ENCODE measurements at regions not wholly inside any gene's neighbourhood (a gene's known extent, or its start where the extent isn't known, plus 50 kb on each side); places are given as distances from the start of the nearest gene placed in this dataset.

DNA sequence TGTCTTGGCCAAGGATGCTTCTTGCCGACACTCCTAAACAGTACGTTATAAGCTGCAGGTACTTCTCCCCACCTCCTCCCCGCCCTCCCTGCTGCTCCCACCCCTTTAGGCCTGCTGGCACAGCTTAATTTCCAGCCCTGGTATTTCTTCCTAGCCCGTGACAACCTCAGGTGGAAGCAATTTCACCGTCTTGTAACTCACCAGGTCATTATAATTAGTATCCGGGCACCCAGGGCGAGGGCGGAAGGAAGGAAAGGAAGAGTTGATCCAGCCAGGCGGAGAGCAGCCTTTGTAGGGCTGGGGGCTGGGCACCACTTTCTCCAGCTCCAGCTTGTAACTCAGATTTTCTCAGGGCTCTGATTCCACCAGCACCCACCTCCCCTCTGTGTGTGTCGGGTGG is 153.5 kb upstream of the CSF3R start:
- TF ChIP-seq ZNF8 (CRISPR knock-in tag; IDR thresholded peaks at IDR 0.05): no peak
- TF ChIP-seq, protein P1, sequence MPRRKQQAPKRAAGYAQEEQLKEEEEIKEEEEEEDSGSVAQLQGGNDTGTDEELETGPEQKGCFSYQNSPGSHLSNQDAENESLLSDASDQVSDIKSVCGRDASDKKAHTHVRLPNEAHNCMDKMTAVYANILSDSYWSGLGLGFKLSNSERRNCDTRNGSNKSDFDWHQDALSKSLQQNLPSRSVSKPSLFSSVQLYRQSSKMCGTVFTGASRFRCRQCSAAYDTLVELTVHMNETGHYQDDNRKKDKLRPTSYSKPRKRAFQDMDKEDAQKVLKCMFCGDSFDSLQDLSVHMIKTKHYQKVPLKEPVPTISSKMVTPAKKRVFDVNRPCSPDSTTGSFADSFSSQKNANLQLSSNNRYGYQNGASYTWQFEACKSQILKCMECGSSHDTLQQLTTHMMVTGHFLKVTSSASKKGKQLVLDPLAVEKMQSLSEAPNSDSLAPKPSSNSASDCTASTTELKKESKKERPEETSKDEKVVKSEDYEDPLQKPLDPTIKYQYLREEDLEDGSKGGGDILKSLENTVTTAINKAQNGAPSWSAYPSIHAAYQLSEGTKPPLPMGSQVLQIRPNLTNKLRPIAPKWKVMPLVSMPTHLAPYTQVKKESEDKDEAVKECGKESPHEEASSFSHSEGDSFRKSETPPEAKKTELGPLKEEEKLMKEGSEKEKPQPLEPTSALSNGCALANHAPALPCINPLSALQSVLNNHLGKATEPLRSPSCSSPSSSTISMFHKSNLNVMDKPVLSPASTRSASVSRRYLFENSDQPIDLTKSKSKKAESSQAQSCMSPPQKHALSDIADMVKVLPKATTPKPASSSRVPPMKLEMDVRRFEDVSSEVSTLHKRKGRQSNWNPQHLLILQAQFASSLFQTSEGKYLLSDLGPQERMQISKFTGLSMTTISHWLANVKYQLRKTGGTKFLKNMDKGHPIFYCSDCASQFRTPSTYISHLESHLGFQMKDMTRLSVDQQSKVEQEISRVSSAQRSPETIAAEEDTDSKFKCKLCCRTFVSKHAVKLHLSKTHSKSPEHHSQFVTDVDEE (CRISPR knock-in tag; IDR thresholded peaks at IDR 0.05): no peak
- TF ChIP-seq, protein P2, sequence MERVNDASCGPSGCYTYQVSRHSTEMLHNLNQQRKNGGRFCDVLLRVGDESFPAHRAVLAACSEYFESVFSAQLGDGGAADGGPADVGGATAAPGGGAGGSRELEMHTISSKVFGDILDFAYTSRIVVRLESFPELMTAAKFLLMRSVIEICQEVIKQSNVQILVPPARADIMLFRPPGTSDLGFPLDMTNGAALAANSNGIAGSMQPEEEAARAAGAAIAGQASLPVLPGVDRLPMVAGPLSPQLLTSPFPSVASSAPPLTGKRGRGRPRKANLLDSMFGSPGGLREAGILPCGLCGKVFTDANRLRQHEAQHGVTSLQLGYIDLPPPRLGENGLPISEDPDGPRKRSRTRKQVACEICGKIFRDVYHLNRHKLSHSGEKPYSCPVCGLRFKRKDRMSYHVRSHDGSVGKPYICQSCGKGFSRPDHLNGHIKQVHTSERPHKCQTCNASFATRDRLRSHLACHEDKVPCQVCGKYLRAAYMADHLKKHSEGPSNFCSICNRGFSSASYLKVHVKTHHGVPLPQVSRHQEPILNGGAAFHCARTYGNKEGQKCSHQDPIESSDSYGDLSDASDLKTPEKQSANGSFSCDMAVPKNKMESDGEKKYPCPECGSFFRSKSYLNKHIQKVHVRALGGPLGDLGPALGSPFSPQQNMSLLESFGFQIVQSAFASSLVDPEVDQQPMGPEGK (CRISPR knock-in tag; IDR thresholded peaks at IDR 0.05; ENCODE audit: borderline replicate concordance): no peak
- no peak for TF ChIP-seq CSDC2 (CRISPR knock-in tag; IDR thresholded peaks at IDR 0.05)
- TF ChIP-seq ZC3H10 (CRISPR knock-in tag; IDR thresholded peaks at IDR 0.05): no peak
- TF ChIP-seq ZFP30 (CRISPR knock-in tag; IDR thresholded peaks at IDR 0.05): no peak
- TF ChIP-seq, protein P3, sequence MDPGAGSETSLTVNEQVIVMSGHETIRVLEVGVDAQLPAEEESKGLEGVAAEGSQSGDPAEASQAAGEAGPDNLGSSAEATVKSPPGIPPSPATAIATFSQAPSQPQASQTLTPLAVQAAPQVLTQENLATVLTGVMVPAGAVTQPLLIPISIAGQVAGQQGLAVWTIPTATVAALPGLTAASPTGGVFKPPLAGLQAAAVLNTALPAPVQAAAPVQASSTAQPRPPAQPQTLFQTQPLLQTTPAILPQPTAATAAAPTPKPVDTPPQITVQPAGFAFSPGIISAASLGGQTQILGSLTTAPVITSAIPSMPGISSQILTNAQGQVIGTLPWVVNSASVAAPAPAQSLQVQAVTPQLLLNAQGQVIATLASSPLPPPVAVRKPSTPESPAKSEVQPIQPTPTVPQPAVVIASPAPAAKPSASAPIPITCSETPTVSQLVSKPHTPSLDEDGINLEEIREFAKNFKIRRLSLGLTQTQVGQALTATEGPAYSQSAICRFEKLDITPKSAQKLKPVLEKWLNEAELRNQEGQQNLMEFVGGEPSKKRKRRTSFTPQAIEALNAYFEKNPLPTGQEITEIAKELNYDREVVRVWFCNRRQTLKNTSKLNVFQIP (CRISPR knock-in tag; IDR thresholded peaks at IDR 0.05; ENCODE audit: borderline replicate concordance, low read depth): no peak
- TF ChIP-seq RARB (CRISPR knock-in tag; IDR thresholded peaks at IDR 0.05): no peak
- TF ChIP-seq TOX (CRISPR knock-in tag; IDR thresholded peaks at IDR 0.05; ENCODE audit: borderline replicate concordance): no peak
- TF ChIP-seq BACH2 (CRISPR knock-in tag; IDR thresholded peaks at IDR 0.05; ENCODE audit: borderline replicate concordance): no peak
- TF ChIP-seq ISL1 (CRISPR knock-in tag; IDR thresholded peaks at IDR 0.05): no peak
- ATAC-seq: no peak

DNA sequence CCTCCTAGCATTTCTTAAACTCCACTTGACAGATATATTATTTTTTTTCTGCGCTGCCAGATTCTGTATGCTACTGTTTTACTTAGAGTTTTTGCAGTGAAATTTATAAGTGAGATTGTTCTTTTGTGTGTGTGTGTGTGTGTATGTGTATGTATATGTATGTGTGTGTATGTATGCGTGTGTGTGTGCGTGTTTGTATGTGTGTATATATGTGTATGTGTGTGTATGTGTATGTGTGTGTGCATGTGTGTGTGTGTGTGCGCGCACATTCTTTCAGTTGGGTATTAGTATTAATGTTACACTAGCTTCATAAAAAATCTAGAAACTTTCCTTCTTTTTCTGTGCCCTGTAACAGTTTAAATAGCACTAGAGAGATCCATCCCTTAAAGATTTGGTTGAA is 152.6 kb upstream of the CSF3R start:
- ATAC-seq: no peak
- TF ChIP-seq TCF4 (CRISPR knock-in tag; IDR thresholded peaks at IDR 0.05; ENCODE audit: borderline replicate concordance) (no peak), ZC3H10 (CRISPR knock-in tag; IDR thresholded peaks at IDR 0.05) (no peak), ZNF8 (CRISPR knock-in tag; IDR thresholded peaks at IDR 0.05) (no peak), ARNTL (CRISPR knock-in tag; IDR thresholded peaks at IDR 0.05; ENCODE audit: borderline replicate concordance, low read depth) (no peak), ZNF70 (CRISPR knock-in tag; IDR thresholded peaks at IDR 0.05) (no peak), ESRRG (CRISPR knock-in tag; IDR thresholded peaks at IDR 0.05) (no peak), ZFP30 (CRISPR knock-in tag; IDR thresholded peaks at IDR 0.05) (no peak)
- TF ChIP-seq, protein P4, sequence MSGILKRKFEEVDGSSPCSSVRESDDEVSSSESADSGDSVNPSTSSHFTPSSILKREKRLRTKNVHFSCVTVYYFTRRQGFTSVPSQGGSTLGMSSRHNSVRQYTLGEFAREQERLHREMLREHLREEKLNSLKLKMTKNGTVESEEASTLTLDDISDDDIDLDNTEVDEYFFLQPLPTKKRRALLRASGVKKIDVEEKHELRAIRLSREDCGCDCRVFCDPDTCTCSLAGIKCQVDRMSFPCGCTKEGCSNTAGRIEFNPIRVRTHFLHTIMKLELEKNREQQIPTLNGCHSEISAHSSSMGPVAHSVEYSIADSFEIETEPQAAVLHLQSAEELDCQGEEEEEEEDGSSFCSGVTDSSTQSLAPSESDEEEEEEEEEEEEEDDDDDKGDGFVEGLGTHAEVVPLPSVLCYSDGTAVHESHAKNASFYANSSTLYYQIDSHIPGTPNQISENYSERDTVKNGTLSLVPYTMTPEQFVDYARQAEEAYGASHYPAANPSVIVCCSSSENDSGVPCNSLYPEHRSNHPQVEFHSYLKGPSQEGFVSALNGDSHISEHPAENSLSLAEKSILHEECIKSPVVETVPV (CRISPR knock-in tag; IDR thresholded peaks at IDR 0.05): no peak
- TF ChIP-seq, protein P1 (CRISPR knock-in tag; IDR thresholded peaks at IDR 0.05): no peak

DNA sequence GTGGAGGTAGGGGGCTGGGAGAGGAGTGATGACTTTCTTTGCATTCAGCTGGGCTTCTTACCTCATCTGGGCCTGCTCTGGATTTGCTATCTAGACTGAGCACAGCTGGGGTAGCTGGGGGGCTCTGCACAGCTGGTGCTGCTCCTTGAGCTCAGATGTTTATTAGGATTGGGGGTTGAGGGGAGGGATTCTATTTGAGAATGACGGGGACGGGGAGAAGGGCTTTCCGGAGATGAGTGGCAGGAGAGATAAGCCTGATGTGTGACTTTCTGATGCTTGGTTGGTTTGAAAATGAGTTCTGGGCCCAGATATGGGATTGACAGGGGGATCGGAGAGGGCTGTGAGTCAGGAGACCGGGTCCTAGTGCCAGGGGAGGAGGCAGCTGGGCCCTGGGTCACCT is 146.1 kb upstream of the CSF3R start:
- TF ChIP-seq ISL1 (CRISPR knock-in tag; IDR thresholded peaks at IDR 0.05): no peak
- no peak for TF ChIP-seq TCF4 (CRISPR knock-in tag; IDR thresholded peaks at IDR 0.05; ENCODE audit: borderline replicate concordance)
- TF ChIP-seq ZNF70 (CRISPR knock-in tag; IDR thresholded peaks at IDR 0.05): no peak
- no peak for TF ChIP-seq OSR1 (CRISPR knock-in tag; IDR thresholded peaks at IDR 0.05)
- ATAC-seq: no peak

DNA sequence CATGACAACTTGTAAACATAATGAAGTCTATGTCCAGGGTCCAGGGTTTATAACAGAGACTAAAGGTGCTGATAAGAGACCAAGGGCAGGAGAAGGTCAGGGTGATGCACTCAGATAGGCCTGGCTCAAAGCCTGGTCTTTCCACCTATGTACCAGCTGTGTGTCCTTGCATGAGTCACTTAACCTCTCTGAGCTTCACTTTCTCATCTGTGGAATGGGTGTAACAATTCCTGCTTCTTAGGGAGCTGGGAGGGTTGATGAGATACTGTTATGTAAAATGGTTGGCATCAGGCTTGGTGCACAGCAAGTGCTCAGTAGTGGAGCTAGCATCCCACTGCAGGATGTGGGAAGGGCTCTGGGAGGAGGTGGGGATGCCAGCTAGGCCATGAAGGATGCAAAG is 143.7 kb upstream of the CSF3R start:
- no peak for ATAC-seq
- TF ChIP-seq ZFP30 (CRISPR knock-in tag; IDR thresholded peaks at IDR 0.05): no peak
- TF ChIP-seq TCF4 (CRISPR knock-in tag; IDR thresholded peaks at IDR 0.05; ENCODE audit: borderline replicate concordance): no peak
- TF ChIP-seq ESRRG (CRISPR knock-in tag; IDR thresholded peaks at IDR 0.05): no peak
- no peak for TF ChIP-seq RARB (CRISPR knock-in tag; IDR thresholded peaks at IDR 0.05)
- no peak for TF ChIP-seq CSDC2 (CRISPR knock-in tag; IDR thresholded peaks at IDR 0.05)
- no peak for TF ChIP-seq ARNTL (CRISPR knock-in tag; IDR thresholded peaks at IDR 0.05; ENCODE audit: borderline replicate concordance, low read depth)
- TF ChIP-seq ZNF8 (CRISPR knock-in tag; IDR thresholded peaks at IDR 0.05): no peak
- TF ChIP-seq ISL1 (CRISPR knock-in tag; IDR thresholded peaks at IDR 0.05): no peak
- TF ChIP-seq GLIS3 (CRISPR knock-in tag; IDR thresholded peaks at IDR 0.05): no peak
- TF ChIP-seq ZC3H10 (CRISPR knock-in tag; IDR thresholded peaks at IDR 0.05): no peak
- TF ChIP-seq SNAI2 (CRISPR knock-in tag; IDR thresholded peaks at IDR 0.05): no peak
- TF ChIP-seq ZFP3 (CRISPR knock-in tag; IDR thresholded peaks at IDR 0.05): no peak
- TF ChIP-seq, protein P1 (CRISPR knock-in tag; IDR thresholded peaks at IDR 0.05): no peak
